ENCODE measurements at regions not wholly inside any gene's neighbourhood (a gene's known extent, or its start where the extent isn't known, plus 50 kb on each side); places are given as distances from the start of the nearest gene placed in this dataset.
"Not testable (repeated sequence)": the region's sequence is repeated elsewhere in the genome, so short reads cannot be mapped to it uniquely, and the experiment has no call there.

DNA sequence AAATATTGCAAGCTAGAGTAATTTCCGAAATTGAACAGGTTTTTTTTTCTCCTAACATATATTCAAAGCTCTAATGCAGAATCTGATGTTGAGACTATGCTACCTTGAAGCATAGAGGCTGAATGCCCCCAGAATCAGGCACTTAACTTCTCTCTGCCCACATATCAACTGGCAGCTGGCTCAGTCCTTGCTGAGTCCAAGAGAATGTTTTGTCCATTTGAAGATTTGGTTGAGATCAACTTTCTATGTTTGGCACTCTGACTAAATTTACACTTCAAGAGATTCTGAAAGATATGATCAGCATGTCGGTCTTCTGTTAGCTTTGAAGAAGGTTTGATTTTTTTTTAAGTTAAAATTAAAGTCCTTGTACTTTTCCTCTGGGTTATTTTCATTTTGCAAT is 1298.1 kb downstream of the EPHA7 start:
- no peak for DNase-seq

DNA sequence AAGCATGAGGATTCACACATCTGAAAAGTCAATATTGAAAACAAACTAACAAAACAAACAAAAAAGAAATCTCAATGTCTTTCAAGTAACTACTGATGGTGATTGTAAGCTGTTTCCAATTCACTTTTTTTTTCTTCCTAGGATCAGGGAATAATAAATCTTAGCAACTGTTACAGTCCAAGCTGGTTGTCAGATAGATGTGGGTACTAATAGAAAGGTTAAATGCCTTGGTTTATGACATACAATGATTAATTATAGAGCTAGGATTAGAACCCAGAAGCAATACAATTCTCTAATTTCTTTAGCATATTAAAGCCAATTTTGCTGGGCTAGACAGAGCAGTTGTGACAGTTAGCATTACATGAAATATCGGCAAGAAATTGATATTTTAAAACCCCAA is 1301.6 kb downstream of the EPHA7 start:
- DNase-seq = no peak

DNA sequence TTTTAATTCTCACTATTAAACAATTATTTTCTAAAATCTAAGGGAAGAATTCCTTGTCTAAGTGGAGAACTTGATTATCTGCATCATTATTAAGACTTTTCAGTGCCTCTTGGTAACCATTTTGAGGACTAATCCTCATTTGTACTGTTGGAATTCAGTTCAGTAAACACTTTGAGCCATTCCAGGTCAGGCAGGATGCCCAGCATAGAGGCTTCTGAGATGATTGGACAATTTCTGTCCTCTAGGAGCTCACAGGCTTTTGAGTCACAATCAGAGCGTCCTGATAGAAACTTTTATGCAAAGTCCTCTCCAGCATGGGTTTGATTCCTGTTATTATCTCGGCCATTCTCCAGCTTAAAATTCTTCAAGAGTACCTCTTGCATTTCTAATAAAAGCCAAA is 1304.6 kb downstream of the EPHA7 start:
- DNase-seq = peak; percentile 3

DNA sequence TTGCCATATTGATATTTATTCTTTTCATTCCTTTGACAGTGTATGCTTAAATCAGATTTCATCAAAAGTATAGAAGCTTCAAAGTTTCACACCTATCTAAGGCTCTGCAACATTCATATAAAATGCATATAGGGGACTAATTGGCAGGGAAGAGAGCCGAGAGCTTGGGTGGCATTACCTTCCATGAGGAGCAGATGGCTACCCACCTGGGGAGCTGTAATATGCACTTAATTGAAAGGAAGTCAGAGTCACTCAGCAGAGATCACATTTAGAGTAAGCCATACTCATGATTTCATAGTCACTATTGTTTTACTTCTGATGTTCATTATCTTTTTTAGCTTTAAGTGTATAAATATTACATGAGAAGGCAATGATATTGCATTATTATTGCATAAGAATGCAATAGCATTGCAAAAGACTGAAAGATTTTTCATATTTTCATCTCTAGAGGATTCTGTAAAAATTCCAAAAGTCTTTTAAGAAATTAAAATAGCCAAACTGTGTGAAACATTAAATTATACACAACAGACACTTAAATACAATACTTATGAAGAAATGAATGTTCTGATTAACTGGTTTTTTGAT is 1305.2 kb downstream of the EPHA7 start:
- no peak for DNase-seq

DNA sequence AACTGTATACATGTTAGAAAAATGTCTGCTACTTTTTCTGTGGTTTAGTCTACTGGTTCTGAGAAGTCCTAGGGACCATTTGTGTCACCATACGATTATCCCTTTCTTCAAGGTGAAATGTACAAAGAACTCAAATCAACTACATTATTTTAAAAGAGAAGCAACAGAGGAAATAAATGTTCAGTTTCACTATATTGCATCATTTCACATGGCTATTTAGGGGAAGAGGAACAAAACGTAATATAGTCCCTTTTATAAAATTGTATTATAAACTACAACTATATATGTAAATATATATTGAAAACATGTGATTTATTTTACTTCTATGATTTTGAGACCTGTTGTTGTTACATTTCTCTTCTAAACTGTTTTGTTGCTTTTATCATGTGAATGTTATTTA is 1308.0 kb downstream of the EPHA7 start:
- DNase-seq = no peak

DNA sequence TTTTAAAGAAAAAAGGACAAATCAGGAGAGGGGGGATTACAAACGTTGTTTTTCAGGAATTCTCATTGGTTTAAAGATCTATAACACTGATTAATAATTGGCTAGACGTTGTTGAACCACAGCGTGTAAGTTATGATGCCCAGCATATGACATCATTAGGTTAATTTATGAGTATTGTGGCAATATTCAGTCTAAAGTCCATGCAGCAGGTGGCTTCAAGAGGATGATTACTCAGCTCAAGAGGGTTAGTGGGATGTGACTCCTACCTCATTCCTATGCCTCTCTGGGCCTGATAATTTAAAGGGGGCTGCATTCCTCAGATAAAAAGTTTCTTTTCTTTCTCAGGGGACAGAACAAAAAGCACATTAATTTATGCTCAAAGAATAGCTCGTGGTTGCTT is 1309.0 kb downstream of the EPHA7 start:
- no peak for DNase-seq

DNA sequence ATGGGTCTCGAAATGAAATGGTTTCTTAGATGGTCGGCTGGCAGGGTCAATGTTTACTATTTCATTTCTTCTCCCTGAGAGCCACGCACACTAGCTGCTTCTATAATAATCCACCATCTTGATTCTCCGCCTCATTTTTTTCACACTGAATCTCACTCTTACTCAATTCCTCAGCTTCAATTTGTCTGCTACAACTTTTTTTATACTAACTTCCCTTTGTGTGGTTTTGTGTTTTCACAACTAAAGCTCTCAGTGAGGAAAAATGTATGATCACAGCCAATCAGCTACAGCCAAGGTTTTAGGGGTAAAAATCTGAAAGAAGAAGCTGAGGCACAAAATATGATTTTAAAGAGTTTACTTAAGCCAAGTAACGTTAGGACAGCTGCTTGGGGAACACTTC is 1309.4 kb downstream of the EPHA7 start:
- no peak for DNase-seq

DNA sequence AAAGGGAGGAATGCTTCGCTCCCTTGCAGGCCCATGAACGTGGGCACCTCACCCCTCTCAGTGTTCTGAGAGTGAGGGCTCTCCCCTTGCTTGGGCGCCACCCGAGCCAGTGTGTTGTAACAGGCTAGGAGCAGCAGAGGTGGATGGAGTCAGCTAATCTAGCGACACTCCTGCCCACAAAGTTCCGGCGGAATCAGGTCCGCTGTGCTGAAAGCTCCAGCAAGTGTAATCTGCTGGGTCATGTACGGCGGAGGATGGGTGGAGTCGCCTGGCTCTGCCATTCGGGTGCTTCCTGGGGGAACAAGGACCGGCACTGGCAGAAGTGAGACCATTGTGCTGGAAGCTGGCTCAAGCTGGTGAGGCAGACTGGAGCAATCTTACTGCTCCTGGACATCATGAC is 1310.1 kb downstream of the EPHA7 start:
- DNase-seq = no peak

DNA sequence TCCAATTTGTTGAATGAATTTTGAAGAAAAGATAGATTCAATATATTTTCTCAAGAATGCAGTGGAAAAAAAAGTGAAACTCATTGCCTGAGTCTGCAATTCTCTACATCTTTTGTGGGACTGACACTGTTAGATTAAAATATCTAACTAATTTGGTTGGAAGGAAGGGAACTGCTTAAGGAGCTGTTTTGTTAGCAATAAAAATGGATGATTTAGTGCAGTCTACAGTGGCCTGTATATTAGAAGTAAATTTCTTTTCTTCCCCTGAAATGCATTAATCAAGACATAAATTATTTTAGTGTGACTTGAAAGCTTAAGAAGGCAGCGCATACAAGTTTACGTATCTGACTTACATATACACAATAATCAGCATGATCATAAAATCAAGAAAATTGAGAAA is 1332.6 kb downstream of the EPHA7 start:
- DNase-seq = no peak

DNA sequence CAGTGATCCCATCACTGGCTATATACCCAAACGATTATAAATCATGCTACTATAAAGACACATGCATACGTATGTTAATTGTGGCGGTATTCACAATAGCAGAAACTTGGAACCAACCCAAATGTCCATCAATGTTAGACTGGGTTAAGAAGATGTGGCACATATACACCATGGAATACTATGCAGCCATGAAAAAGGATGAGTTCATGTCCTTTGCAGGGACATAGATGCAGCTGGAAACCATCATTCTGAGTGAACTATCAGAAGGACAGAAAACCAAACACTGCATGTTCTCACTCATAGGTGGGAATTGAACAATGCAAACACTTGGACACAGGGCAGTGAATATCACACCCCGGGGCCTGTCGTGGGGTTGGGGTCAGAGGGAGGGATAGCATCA is 1335.4 kb downstream of the EPHA7 start:
- DNase-seq = not testable (repeated sequence)

DNA sequence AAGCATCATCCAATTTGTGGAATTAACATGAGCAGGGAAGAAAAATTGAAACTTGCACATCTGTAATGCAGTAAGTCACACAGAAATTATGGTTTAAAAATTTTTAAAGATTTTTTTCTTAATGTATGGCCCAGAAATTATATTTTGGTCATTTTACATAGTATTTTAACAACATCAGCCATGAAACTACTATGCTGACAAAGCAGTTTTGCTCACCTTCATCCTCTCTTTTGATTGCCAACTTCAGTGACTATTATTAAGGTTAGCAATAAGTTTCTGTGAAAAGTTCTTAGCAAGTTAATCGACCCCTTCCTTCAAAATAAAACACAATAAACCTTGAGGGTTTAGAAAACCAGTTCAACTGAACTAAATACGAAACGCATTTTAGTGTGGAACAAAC is 1347.0 kb downstream of the EPHA7 start:
- DNase-seq = no peak

DNA sequence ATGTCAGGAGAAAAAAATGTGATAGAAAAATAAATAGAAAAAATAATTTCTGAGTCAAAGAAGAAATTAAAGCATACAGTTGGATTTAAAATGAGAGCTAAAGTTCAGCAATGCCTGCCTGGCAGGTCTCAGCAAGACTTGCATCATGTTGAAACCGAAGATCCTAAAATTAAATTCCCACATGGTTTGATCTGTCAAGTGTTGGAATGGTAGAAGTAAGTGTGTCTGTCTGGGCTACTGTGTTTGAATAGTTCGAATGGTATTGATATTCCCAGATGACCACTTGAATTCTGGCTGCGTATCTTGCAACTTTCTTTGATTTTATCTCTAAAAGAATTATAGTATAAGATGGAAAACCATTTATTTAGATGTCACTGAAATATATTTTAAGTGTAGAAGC is 1349.6 kb downstream of the EPHA7 start:
- peak; percentile 3 for DNase-seq

DNA sequence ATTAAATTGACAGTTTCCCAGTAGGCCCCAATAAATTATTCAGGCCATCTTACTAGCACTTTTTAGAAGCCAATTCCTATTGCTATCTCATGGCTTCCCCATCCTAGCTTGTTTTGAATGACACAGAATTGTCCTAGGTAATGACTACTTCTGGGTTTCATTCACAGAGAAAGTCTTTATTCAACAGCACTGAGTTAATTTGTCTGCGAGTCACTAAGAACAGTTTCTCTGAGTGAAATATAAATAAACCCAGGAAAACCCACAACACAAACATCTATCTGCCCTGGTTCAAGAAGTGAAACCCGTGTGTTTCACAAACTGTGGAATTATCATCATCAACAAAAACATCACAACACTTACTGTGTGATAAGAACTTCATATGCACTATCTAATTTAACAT is 1366.8 kb downstream of the EPHA7 start:
- DNase-seq = no peak

DNA sequence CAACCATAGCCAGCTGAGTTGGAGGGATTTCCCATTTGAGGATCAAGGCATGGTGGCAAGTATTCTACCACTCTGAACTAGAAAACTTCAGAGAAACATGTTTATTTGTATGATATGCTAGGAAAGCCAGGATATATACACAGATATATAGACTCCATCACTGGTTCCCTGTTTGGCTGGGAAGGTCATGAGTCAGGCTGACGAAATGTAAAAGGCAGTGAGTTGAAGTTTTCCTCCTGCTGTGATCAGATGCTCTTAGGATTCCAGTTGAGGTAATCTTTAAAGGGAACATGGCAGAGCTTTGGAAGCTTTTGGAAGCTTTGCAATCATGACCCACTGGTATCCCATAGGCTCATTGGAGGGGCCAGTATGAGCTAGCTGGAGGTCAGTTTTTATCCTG is 1369.1 kb downstream of the EPHA7 start:
- no peak for DNase-seq

DNA sequence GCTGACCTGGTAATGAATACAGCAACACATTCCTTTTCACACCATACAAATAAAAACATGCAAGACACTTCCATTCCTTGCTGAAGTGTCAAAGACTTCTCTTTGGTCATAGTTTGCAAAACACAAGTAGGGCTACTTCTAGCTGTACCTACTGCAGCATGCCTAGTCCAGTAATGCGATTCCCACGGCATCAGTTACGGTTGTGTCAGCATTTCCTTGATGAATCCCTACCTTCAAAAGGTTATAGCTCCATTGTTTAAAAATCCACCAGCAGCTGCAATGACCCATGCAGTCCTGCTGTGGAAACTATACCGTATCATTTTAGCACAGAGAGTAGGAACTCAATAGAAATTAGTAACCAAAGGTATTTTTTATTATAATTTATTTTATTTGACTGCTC is 1371.5 kb downstream of the EPHA7 start:
- DNase-seq = no peak

DNA sequence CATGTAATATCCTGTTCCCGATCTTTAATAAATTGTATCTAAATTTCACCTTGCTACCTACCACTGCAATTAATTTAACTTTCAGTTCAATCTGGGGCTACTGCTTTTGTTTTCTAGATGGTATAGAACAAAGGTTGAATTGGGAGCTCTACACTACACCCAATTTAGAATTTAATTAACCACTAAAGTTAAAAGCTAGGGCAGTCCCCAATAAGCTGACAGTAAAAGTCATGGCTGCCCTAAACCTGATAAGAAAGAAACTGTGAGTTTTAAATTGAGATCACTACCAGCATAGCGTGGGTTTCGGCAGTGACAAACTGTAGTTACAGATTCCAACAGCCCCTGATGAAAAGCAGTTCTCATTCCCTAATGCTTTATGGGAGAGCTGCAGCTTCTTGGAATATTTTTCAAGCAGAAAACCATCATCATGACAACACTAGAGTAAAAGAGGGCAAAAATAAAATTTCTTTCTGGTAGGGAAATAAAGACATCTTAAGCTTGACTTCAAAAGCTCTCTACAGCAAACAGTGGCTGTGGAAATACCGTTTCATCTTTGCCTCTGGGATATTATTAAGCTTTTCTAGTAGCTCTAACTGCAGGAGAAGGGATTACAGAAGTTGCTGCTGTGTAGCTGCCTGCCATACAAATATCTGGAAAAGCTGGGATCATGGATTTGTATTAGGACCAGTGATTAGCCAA is 1372.1 kb downstream of the EPHA7 start:
- no peak for DNase-seq

DNA sequence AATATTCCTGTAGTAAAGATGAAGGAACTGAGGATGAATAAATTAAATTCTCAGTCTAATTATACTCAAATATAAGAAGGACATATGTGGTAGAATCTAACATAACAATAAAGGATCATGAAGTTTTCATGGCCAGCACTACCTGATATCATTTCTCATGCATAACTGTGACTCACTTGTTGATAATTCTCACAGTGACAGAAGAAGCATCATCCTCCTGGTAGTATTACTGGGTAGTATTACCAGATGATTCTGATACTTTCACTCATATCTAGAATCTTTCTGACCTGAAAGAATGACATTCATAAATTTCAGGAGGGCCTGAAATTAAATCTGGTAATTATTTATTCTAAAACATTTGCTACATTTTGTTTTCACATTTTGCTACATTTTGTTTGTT is 1375.0 kb downstream of the EPHA7 start:
- DNase-seq = no peak

DNA sequence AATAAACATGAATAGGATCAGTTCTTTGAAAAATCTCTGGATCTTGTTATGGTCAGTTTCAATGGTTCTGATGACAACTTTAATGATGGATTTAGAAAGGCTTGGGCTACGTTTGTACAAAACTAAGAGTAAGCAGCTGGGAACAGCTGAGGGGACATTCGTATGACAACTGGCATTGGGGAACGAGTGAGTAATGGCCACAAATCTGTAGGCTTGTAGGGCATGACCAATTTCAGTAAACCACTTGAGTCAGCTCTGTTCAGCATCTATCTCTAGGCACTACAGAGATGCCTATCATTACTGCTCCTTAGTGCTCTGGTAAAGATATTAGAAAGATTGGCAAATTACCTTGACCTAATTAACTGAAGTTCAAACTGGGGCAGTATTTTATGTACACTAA is 1375.6 kb downstream of the EPHA7 start:
- no peak for DNase-seq

DNA sequence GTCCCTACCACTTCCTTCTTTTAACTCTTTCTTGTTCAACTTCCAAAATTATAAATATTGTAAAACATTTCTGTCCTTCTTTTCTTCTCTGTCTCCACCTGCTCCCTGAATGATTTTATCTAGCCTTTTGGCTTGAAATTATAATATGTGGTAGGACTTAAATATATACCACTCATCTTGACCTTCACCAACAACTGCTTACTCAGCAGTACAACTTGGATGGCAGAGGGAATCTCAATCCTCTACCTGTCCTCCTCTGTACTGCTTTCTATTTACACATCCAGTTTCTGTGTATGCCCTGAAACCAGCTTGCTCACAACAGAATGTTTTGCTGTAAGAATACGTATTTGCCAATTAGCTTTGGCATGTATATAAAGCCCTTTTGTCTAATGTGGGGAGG is 1392.5 kb downstream of the EPHA7 start:
- no peak for DNase-seq

DNA sequence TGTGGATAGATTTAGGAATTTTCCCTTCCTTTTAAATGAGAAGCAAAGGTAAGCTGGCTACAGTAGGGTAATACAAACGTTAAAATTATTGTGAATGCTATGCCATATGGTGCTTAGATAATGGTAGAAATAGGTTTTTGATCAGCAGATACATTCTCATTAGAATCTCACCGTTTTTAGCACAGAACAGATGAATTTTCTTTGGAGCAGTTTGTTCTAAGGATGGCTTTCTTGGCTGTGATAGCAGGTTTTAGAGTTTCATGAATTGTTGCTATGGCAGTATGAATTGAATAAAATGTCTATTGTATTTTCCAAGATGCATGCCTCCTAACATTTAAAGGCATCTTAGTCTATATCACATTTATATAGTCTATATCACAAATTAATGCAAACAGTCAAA is 1394.5 kb downstream of the EPHA7 start:
- no peak for DNase-seq

DNA sequence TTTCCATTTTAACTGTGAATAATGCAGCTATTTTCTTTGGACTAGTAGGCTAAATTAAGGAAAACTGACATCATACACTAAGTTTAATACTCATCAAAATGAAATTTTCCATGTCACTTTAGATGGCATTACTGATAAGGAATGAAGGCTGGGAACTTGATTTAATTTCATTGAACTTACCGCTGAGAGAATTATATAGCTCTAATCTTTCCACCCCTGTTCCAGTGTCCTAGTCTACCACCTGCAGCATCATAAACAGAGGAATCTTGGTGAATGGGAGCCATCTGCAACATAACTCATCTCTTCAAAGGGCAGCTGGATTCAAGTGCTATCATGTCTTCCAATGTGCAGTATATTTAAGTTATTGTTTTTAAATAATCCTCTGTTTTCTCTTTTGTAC is 1395.2 kb downstream of the EPHA7 start:
- no peak for DNase-seq

DNA sequence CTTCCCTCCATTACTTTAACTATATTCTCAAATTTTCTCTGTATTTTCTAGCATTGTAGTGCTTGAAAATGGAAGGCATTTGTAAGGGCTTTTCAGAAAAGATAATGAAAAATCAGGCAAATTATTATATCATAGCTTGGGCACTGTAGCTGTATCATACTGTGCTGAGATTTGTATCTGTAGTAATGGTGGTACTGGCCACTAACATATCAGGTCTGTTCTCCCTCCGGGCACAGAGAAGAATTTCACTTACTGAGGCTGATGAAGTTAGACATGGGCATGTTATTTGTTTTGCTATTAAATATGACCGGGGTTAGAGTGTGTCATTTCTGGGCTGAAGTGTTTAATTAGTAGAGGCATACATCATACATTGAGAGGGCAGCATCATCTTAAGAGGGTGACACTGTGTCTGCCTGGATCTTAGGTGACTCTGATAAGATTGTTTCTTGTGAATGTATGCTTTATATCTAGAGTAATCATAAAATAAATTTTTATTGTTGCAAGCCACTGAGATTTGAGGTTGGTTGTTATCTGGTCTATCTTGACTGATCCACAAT is 1395.9 kb downstream of the EPHA7 start:
- no peak for DNase-seq

DNA sequence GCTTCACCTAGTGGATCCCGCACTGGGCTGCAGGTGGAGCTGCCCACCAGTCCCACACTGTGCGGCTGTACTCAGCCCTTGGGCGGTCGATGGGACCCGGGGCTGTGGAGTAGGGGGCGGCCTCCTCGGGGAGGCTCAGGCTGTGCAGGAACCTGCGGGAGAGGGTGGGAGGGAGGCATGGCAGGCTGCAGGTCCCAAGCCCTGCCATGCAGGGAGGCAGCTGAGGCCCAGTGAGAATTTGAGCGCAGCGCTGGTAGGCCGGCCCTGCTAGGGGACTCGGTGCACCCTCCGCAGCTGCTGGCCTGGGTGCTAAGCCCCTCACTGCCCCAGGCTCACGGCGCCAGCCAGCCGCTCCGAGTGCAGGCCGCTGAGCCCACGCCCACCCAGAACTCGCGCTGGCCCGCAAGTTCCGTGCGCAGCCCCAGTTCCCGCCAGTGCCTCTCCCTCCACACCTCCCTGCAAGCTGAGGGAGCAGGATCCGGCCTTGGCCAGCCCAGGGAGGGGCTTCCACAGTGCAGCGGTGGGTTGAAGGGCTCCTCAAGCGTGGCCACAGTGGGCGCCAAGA is 1407.6 kb downstream of the EPHA7 start:
- DNase-seq = no peak

DNA sequence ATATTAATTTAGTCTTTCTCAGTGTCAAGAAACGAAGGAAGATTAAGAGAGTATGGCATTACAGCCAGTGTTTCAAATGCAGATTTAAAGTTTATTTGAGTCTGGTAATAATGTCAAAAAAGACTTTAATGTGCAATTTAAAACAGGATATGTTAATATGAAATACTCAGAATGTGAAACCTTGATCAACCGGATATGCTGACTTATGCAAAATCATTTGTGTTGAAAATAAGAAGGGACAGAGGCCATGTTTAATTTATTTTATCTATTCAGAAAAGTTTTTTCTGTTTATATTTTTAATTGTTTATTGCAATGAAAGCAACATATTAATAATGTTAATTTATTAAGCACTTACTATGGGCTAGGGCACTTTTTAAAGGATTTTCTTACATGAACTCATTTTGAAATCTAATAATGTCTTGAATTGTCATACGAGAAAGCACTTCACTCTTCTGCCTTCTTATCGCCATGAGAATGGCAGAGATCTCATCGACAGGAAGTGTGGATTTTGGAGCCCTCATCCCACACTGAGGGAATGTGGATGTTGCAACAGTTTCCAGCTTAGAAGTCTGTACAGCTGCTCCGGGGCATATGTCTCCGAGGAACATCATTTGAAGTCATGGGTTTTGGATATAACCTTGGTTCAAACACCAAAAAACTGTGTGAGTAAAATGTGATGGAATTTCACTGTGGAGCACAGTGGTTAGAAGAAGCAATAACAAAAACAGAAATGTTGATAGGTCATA is 1410.4 kb downstream of the EPHA7 start:
- DNase-seq = no peak
